ENCODE measurements at regions not wholly inside any gene's neighbourhood (a gene's known extent, or its start where the extent isn't known, plus 50 kb on each side); places are given as distances from the start of the nearest gene placed in this dataset.
"Not testable (repeated sequence)": the region's sequence is repeated elsewhere in the genome, so short reads cannot be mapped to it uniquely, and the experiment has no call there.

DNA sequence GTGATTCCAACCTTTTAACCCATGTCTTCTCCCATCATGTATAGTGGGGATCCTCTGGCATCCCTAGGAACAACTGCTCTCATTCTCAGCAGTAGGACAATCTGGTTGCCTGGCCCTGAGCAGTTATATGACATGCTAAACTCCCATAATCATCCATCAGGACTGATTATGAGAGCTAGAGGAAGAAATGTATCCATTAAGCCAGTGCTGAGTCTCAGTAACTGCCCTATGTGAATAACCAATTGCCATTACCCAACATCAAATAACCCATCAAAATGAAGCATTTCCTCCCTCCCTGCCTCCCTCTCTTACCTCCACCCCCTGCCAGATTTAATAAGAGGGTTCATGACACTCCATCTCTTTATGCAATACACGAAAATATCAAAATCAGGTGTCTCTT lies 277.6 kb downstream of the NXPE2 start:
- intact Hi-C loops (cut with DNase I): no loop called here
- Histone ChIP-seq H3K9me3 (no peaks in the 10 kb centered on the region), H3K27ac (no peak overlapping the region), H3K4me1 (no peaks in the 10 kb centered on the region), H3K4me3 (no peak overlapping the region), H3K36me3 (no peaks in the 10 kb centered on the region), H3K27me3 (ENCODE audit: low read depth) (no peaks in the 10 kb centered on the region)
- DNase-seq (no peak), ATAC-seq (no peak)
- TF ChIP-seq, protein P1, sequence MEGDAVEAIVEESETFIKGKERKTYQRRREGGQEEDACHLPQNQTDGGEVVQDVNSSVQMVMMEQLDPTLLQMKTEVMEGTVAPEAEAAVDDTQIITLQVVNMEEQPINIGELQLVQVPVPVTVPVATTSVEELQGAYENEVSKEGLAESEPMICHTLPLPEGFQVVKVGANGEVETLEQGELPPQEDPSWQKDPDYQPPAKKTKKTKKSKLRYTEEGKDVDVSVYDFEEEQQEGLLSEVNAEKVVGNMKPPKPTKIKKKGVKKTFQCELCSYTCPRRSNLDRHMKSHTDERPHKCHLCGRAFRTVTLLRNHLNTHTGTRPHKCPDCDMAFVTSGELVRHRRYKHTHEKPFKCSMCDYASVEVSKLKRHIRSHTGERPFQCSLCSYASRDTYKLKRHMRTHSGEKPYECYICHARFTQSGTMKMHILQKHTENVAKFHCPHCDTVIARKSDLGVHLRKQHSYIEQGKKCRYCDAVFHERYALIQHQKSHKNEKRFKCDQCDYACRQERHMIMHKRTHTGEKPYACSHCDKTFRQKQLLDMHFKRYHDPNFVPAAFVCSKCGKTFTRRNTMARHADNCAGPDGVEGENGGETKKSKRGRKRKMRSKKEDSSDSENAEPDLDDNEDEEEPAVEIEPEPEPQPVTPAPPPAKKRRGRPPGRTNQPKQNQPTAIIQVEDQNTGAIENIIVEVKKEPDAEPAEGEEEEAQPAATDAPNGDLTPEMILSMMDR (IDR thresholded peaks at IDR 0.05): no peak

GRCh38 chr11:114956566-114956965 lies 278.2 kb downstream of the NXPE2 start:
- no peak for ATAC-seq
- Histone ChIP-seq H3K27ac (no peak overlapping the region), H3K4me3 (no peak overlapping the region), H3K9me3 (no peaks in the 10 kb centered on the region), H3K27me3 (ENCODE audit: low read depth) (no peaks in the 10 kb centered on the region), H3K36me3 (no peaks in the 10 kb centered on the region), H3K4me1 (no peaks in the 10 kb centered on the region)
- TF ChIP-seq, protein P1 (IDR thresholded peaks at IDR 0.05): no peak
- DNase-seq: no peak
- intact Hi-C loops (cut with DNase I): no loop called here

GRCh38 chr11:114959953-114960505 lies 281.7 kb downstream of the NXPE2 start:
- Histone ChIP-seq H3K4me1 (no peaks in the 10 kb centered on the region), H3K36me3 (no peaks in the 10 kb centered on the region), H3K27ac (no peak overlapping the region), H3K4me3 (no peak overlapping the region), H3K9me3 (no peaks in the 10 kb centered on the region), H3K27me3 (ENCODE audit: low read depth) (no peaks in the 10 kb centered on the region)
- TF ChIP-seq, protein P1 (IDR thresholded peaks at IDR 0.05): no peak
- intact Hi-C loops (cut with DNase I): no loop called here
- DNase-seq (no peak), ATAC-seq (no peak)

GRCh38 chr11:114960819-114961218 lies 282.5 kb downstream of the NXPE2 start:
- H3K36me3 ChIP-seq; DNase-seq; intact Hi-C loops (cut with DNase I); H3K27ac ChIP-seq; ATAC-seq; H3K27me3 ChIP-seq (ENCODE audit: low read depth); H3K9me3 ChIP-seq; H3K4me1 ChIP-seq; H3K4me3 ChIP-seq: not testable (repeated sequence)

GRCh38 chr11:114964676-114965214 lies 286.4 kb downstream of the NXPE2 start:
- H3K36me3 ChIP-seq: no peaks in the 10 kb centered on the region
- peaks cover 7% of the 10 kb centered on the region for H3K27me3 ChIP-seq (ENCODE audit: low read depth)
- DNase-seq: no peak
- intact Hi-C loops (cut with DNase I): no loop called here
- H3K4me1 ChIP-seq: no peaks in the 10 kb centered on the region
- no peaks in the 10 kb centered on the region for H3K9me3 ChIP-seq
- no peak overlapping the region for H3K27ac ChIP-seq
- no peak for ATAC-seq
- H3K4me3 ChIP-seq: no peak overlapping the region
- TF ChIP-seq, protein P1 (IDR thresholded peaks at IDR 0.05): no peak

- ATAC-seq: no peak
- Histone ChIP-seq H3K27me3 (ENCODE audit: low read depth) (peaks cover 13% of the 10 kb centered on the region), H3K4me3 (no peak overlapping the region), H3K27ac (no peak overlapping the region), H3K36me3 (no peaks in the 10 kb centered on the region), H3K9me3 (no peaks in the 10 kb centered on the region), H3K4me1 (no peaks in the 10 kb centered on the region)
- no peak for DNase-seq
- intact Hi-C loops (cut with DNase I): no loop called here
- TF ChIP-seq, protein P1 (IDR thresholded peaks at IDR 0.05): no peak
These were observed 292.8 kb downstream of the NXPE2 start for GRCh38 chr11:114970927-114971645.
